ENCODE measurements at regions not wholly inside any gene's neighbourhood (a gene's known extent, or its start where the extent isn't known, plus 50 kb on each side); places are given as distances from the start of the nearest gene placed in this dataset.

- Histone ChIP-seq H2AK5ac (ENCODE audit: low read depth, low read length) (peak overlapping the region; percentile 42), H3K36me3 (replicated peaks in 1 of 2; ENCODE audit: control insufficient read depth in 2 of 2, insufficient read depth in 2 of 2, low read length in 2 of 2) (no peaks in the 10 kb centered on the region), H3K9ac (ENCODE audit: low read depth, low read length, poor library complexity) (no peak overlapping the region), H2BK5ac (ENCODE audit: low read length) (peak overlapping the region; percentile 43), H4K8ac (ENCODE audit: low read depth, low read length) (no peak overlapping the region), H3K79me1 (ENCODE audit: low read depth, low read length) (no peaks in the 10 kb centered on the region), H2BK15ac (ENCODE audit: low read length) (peak overlapping the region; percentile 77), H4K91ac (ENCODE audit: low read depth, low read length, poor library complexity) (no peak overlapping the region), H2AFZ (ENCODE audit: low read length) (no peak overlapping the region), H3K4ac (ENCODE audit: low read length) (no peak overlapping the region), H3K4me2 (ENCODE audit: insufficient read depth, low read length, poor library complexity, severe bottlenecking) (no peak overlapping the region), H3K4me3 (ENCODE audit: low read length in 2 of 2) (no peak overlapping the region), H3K27me3 (ENCODE audit: control insufficient read depth in 3 of 3, insufficient read depth in 3 of 3, low read depth in 1 of 3, low read length in 3 of 3) (no peaks in the 10 kb centered on the region), H3K27ac (replicated peaks; ENCODE audit: low read length) (no peak overlapping the region), H2BK12ac (ENCODE audit: low read length) (no peak overlapping the region), H3K4me1 (ENCODE audit: control insufficient read depth in 2 of 2, insufficient read depth in 1 of 2, low read depth in 1 of 2, low read length in 2 of 2) (peaks cover 15 to 34% of the 10 kb centered on the region in 2 donors), H3K9me3 (replicated peaks in 1 of 2; ENCODE audit: control insufficient read depth in 2 of 2, insufficient read depth in 1 of 2, low read depth in 1 of 2, low read length in 2 of 2) (no peaks in the 10 kb centered on the region), H2BK120ac (ENCODE audit: low read depth, low read length) (no peak overlapping the region), H3K14ac (ENCODE audit: low read length) (no peak overlapping the region), H3K18ac (ENCODE audit: low read length) (peak overlapping the region; percentile 82), H3K23ac (ENCODE audit: low read depth, low read length, poor library complexity) (no peak overlapping the region)
- WGBS, 2 donors (ENCODE audit: extremely low coverage in 2 of 2, insufficient read length in 2 of 2, insufficient replicate concordance in 1 of 2): no CpG with 5 or more reads among the region's 5 CpGs
- DNase-seq (ENCODE audit: low spot score): no peak
Measured at GRCh38 chr13:40192452-40192851, 474.0 kb downstream of the FOXO1 start.

- peak overlapping the region; percentile 65 for H2BK12ac ChIP-seq (ENCODE audit: low read length)
- peak overlapping the region; percentile 65 for H2BK120ac ChIP-seq (ENCODE audit: low read depth, low read length)
- no peak overlapping the region for H4K8ac ChIP-seq (ENCODE audit: low read depth, low read length)
- no CpG with 5 or more reads among the region's 7 CpGs for WGBS, 2 donors (ENCODE audit: extremely low coverage in 2 of 2, insufficient read length in 2 of 2, insufficient replicate concordance in 1 of 2)
- peak overlapping the region; percentile 77 for H2BK15ac ChIP-seq (ENCODE audit: low read length)
- H3K4me3 ChIP-seq (ENCODE audit: low read length in 2 of 2): no peak overlapping the region
- H3K14ac ChIP-seq (ENCODE audit: low read length): no peak overlapping the region
- H3K27me3 ChIP-seq (ENCODE audit: control insufficient read depth in 3 of 3, insufficient read depth in 3 of 3, low read depth in 1 of 3, low read length in 3 of 3): no peaks in the 10 kb centered on the region
- no peak overlapping the region for H3K27ac ChIP-seq (replicated peaks; ENCODE audit: low read length)
- no peak for DNase-seq (ENCODE audit: low spot score)
- peak overlapping the region; percentile 42 for H2AK5ac ChIP-seq (ENCODE audit: low read depth, low read length)
- H3K36me3 ChIP-seq (replicated peaks in 1 of 2; ENCODE audit: control insufficient read depth in 2 of 2, insufficient read depth in 2 of 2, low read length in 2 of 2): no peaks in the 10 kb centered on the region
- no peak overlapping the region for H3K23ac ChIP-seq (ENCODE audit: low read depth, low read length, poor library complexity)
- peak overlapping the region; percentile 39 for H2AFZ ChIP-seq (ENCODE audit: low read length)
- H3K4me2 ChIP-seq (ENCODE audit: insufficient read depth, low read length, poor library complexity, severe bottlenecking): no peak overlapping the region
- H4K91ac ChIP-seq (ENCODE audit: low read depth, low read length, poor library complexity): peak overlapping the region; percentile 64
- no peaks in the 10 kb centered on the region for H3K9me3 ChIP-seq (replicated peaks in 1 of 2; ENCODE audit: control insufficient read depth in 2 of 2, insufficient read depth in 1 of 2, low read depth in 1 of 2, low read length in 2 of 2)
- no peak overlapping the region for H3K9ac ChIP-seq (ENCODE audit: low read depth, low read length, poor library complexity)
- H2BK5ac ChIP-seq (ENCODE audit: low read length): peak overlapping the region; percentile 43
- peak overlapping the region; percentile 80 for H3K18ac ChIP-seq (ENCODE audit: low read length)
- H3K79me1 ChIP-seq (ENCODE audit: low read depth, low read length): no peaks in the 10 kb centered on the region
- H3K4ac ChIP-seq (ENCODE audit: low read length): no peak overlapping the region
- peaks cover 15 to 31% of the 10 kb centered on the region in 2 donors for H3K4me1 ChIP-seq (ENCODE audit: control insufficient read depth in 2 of 2, insufficient read depth in 1 of 2, low read depth in 1 of 2, low read length in 2 of 2)
Measured at GRCh38 chr13:40192858-40193257, 473.6 kb downstream of the FOXO1 start.

DNA sequence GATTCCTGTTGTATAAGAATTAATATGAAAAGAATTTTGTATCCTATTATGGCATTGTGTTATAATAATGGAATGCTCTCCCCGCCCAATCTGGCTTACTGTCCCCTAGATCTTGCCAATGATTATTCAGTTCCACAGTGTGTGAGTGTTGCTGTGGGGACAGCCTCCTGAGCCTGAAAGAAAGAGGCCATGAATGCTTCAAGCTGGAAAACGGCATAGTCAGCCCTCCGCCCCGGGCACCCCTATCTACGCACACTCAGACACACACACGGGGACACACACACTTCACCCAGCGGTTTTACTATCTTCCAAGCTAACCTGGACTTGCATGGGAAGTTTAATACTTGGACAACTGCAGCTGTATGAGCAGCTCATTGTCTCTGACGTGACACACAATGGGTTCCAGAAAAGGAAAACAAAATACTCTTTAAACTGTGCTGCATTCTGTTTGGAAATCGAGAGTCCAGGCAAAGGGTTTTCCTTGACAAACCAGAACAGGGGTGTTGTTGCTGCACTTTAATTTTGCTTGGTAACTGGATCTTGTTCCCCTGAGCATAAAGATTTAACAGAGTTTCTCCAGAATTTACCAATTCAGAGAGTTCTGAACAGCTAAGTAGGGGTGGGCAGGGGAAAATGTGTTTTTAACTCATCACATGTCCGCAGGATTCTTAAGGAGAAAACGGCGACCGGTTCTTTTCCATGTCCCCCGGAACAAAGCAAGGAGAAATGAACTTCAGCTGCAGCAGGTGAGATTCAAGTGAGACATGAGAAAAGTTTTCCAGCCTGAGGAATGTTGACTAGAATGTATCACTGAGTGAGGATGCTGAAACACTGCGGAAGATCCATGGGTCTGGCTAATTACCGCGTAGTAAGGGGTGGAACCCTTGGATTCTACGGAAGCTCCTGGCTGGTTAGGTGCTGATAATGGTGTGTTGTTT, 472.9 kb downstream of the FOXO1 start:
- Histone ChIP-seq H2BK120ac (ENCODE audit: low read depth, low read length) (no peak overlapping the region), H2AFZ (ENCODE audit: low read length) (peak overlapping the region; percentile 39), H4K91ac (ENCODE audit: low read depth, low read length, poor library complexity) (no peak overlapping the region), H3K27ac (replicated peaks; ENCODE audit: low read length) (no peak overlapping the region), H3K27me3 (ENCODE audit: control insufficient read depth in 3 of 3, insufficient read depth in 3 of 3, low read depth in 1 of 3, low read length in 3 of 3) (no peaks in the 10 kb centered on the region), H4K8ac (ENCODE audit: low read depth, low read length) (no peak overlapping the region), H3K79me1 (ENCODE audit: low read depth, low read length) (no peaks in the 10 kb centered on the region), H3K14ac (ENCODE audit: low read length) (no peak overlapping the region), H3K4me1 (ENCODE audit: control insufficient read depth in 2 of 2, insufficient read depth in 1 of 2, low read depth in 1 of 2, low read length in 2 of 2) (peaks cover 15 to 26% of the 10 kb centered on the region in 2 donors), H3K18ac (ENCODE audit: low read length) (no peak overlapping the region), H2BK12ac (ENCODE audit: low read length) (no peak overlapping the region), H3K4ac (ENCODE audit: low read length) (no peak overlapping the region), H3K9ac (ENCODE audit: low read depth, low read length, poor library complexity) (no peak overlapping the region), H3K36me3 (replicated peaks in 1 of 2; ENCODE audit: control insufficient read depth in 2 of 2, insufficient read depth in 2 of 2, low read length in 2 of 2) (no peaks in the 10 kb centered on the region), H2BK5ac (ENCODE audit: low read length) (no peak overlapping the region), H3K4me2 (ENCODE audit: insufficient read depth, low read length, poor library complexity, severe bottlenecking) (no peak overlapping the region), H3K9me3 (replicated peaks in 1 of 2; ENCODE audit: control insufficient read depth in 2 of 2, insufficient read depth in 1 of 2, low read depth in 1 of 2, low read length in 2 of 2) (no peaks in the 10 kb centered on the region), H2BK15ac (ENCODE audit: low read length) (no peak overlapping the region), H2AK5ac (ENCODE audit: low read depth, low read length) (no peak overlapping the region), H3K23ac (ENCODE audit: low read depth, low read length, poor library complexity) (no peak overlapping the region), H3K4me3 (ENCODE audit: low read length in 2 of 2) (no peak overlapping the region)
- no peak for DNase-seq (ENCODE audit: low spot score)
- WGBS, 2 donors (ENCODE audit: extremely low coverage in 2 of 2, insufficient read length in 2 of 2, insufficient replicate concordance in 1 of 2): no CpG with 5 or more reads among the region's 18 CpGs

GRCh38 chr13:40194224-40194806, 472.1 kb downstream of the FOXO1 start:
- Histone ChIP-seq H3K27me3 (ENCODE audit: control insufficient read depth in 3 of 3, insufficient read depth in 3 of 3, low read depth in 1 of 3, low read length in 3 of 3) (no peaks in the 10 kb centered on the region), H2BK120ac (ENCODE audit: low read depth, low read length) (no peak overlapping the region), H3K9ac (ENCODE audit: low read depth, low read length, poor library complexity) (no peak overlapping the region), H4K8ac (ENCODE audit: low read depth, low read length) (no peak overlapping the region), H2BK15ac (ENCODE audit: low read length) (no peak overlapping the region), H3K9me3 (replicated peaks in 1 of 2; ENCODE audit: control insufficient read depth in 2 of 2, insufficient read depth in 1 of 2, low read depth in 1 of 2, low read length in 2 of 2) (no peaks in the 10 kb centered on the region), H3K4ac (ENCODE audit: low read length) (no peak overlapping the region), H4K91ac (ENCODE audit: low read depth, low read length, poor library complexity) (no peak overlapping the region), H3K23ac (ENCODE audit: low read depth, low read length, poor library complexity) (no peak overlapping the region), H3K4me3 (ENCODE audit: low read length in 2 of 2) (no peak overlapping the region), H3K79me1 (ENCODE audit: low read depth, low read length) (no peaks in the 10 kb centered on the region), H3K18ac (ENCODE audit: low read length) (no peak overlapping the region), H3K14ac (ENCODE audit: low read length) (no peak overlapping the region), H3K27ac (replicated peaks; ENCODE audit: low read length) (no peak overlapping the region), H2BK5ac (ENCODE audit: low read length) (no peak overlapping the region), H3K4me1 (ENCODE audit: control insufficient read depth in 2 of 2, insufficient read depth in 1 of 2, low read depth in 1 of 2, low read length in 2 of 2) (peaks cover 15 to 25% of the 10 kb centered on the region in 2 donors), H2BK12ac (ENCODE audit: low read length) (no peak overlapping the region), H2AFZ (ENCODE audit: low read length) (peak overlapping the region; percentile 39), H3K4me2 (ENCODE audit: insufficient read depth, low read length, poor library complexity, severe bottlenecking) (no peak overlapping the region), H2AK5ac (ENCODE audit: low read depth, low read length) (no peak overlapping the region), H3K36me3 (replicated peaks in 1 of 2; ENCODE audit: control insufficient read depth in 2 of 2, insufficient read depth in 2 of 2, low read length in 2 of 2) (no peaks in the 10 kb centered on the region)
- no peak for DNase-seq (ENCODE audit: low spot score)
- no CpG with 5 or more reads among the region's 9 CpGs for WGBS, 2 donors (ENCODE audit: extremely low coverage in 2 of 2, insufficient read length in 2 of 2, insufficient replicate concordance in 1 of 2)

All from neuronal stem cell (in vitro differentiated cells).